HG03196 (cell line): ENCODE measurements at regions not wholly inside any gene's neighbourhood (a gene's known extent, or its start where the extent isn't known, plus 50 kb on each side); places are given as distances from the start of the nearest gene placed in this dataset.

Experiments
- ATAC-seq: cut with Tn5 transposase; IDR thresholded peaks from one replicate; pipeline ENCODE4 v1.9.1; 2021; ENCODE audit not compliant: unreplicated experiment

GRCh38 chr10:4131407-4132215, 346.6 kb upstream of the KLF6 start:
- peak; percentile 61 for ATAC-seq

- no peak for ATAC-seq
These were observed 345.7 kb upstream of the KLF6 start for GRCh38 chr10:4130685-4131084.

- no peak for ATAC-seq
These were observed 345.0 kb upstream of the KLF6 start for GRCh38 chr10:4129866-4130477.

GRCh38 chr10:4127518-4128315, 342.7 kb upstream of the KLF6 start:
- ATAC-seq = peak; percentile 46

GRCh38 chr10:4125776-4126175, 340.8 kb upstream of the KLF6 start:
- ATAC-seq = no peak

GRCh38 chr10:4121502-4122380, 336.7 kb upstream of the KLF6 start:
- ATAC-seq = peak; percentile 63

GRCh38 chr10:4120096-4120853, 335.3 kb upstream of the KLF6 start:
- no peak for ATAC-seq

- ATAC-seq = no peak
These were observed 334.1 kb upstream of the KLF6 start for GRCh38 chr10:4119107-4119506.

- ATAC-seq = no peak
These were observed 332.6 kb upstream of the KLF6 start for GRCh38 chr10:4117604-4118003.

- no peak for ATAC-seq
These were observed 326.6 kb upstream of the KLF6 start for GRCh38 chr10:4111643-4112042.

- no peak for ATAC-seq
These were observed 324.5 kb upstream of the KLF6 start for GRCh38 chr10:4109469-4109868.

GRCh38 chr10:4108693-4109092, 323.7 kb upstream of the KLF6 start:
- ATAC-seq = no peak

GRCh38 chr10:4107285-4107851, 322.4 kb upstream of the KLF6 start:
- no peak for ATAC-seq

GRCh38 chr10:4103603-4104002, 318.6 kb upstream of the KLF6 start:
- no peak for ATAC-seq

GRCh38 chr10:4102802-4103344, 317.9 kb upstream of the KLF6 start:
- no peak for ATAC-seq

- ATAC-seq = no peak
These were observed 317.1 kb upstream of the KLF6 start for GRCh38 chr10:4101918-4102654.

- ATAC-seq = no peak
These were observed 315.4 kb upstream of the KLF6 start for GRCh38 chr10:4100380-4100779.

- ATAC-seq = no peak
These were observed 314.2 kb upstream of the KLF6 start for GRCh38 chr10:4099202-4099601.
